Progenitor cell of endocrine pancreas (in vitro differentiated cells): ENCODE measurements at regions not wholly inside any gene's neighbourhood (a gene's known extent, or its start where the extent isn't known, plus 50 kb on each side); places are given as distances from the start of the nearest gene placed in this dataset.
A peak's percentile ranks its signal among the peaks of the same experiment; 100 is the strongest.

ENCODE experiments used
- DNase-seq: peaks from one replicate; pipeline ENCODE4 v3.0.0; 2021; ENCODE audit warnings: low spot score; ENCODE audit not compliant: unreplicated experiment
- H3K27ac Mint-ChIP-seq: 2 replicates; pipeline ENCODE4 v1.8.0; 2021; ENCODE audit warnings: mild to moderate bottlenecking, moderate library complexity, mixed read lengths
- H3K27me3 Mint-ChIP-seq: 2 replicates; pipeline ENCODE4 v1.8.0; 2021; ENCODE audit warnings: mixed read lengths
- H3K36me3 Mint-ChIP-seq: 2 replicates; pipeline ENCODE4 v1.8.0; 2022; ENCODE audit warnings: mixed read lengths; ENCODE audit not compliant: insufficient read depth
- H3K4me1 Mint-ChIP-seq: 2 replicates; pipeline ENCODE4 v1.8.0; 2021; ENCODE audit warnings: low read depth, mixed read lengths
- H3K4me3 Mint-ChIP-seq: 2 replicates; pipeline ENCODE4 v1.8.0; 2021; ENCODE audit warnings: low read depth, mild to moderate bottlenecking, moderate library complexity, mixed read lengths
- H3K9me3 Mint-ChIP-seq: 2 replicates; pipeline ENCODE4 v1.8.0; 2021; ENCODE audit warnings: low read depth, mixed read lengths
- CTCF ChIP-seq: fragments of 200-600 bp; sonication (generic); IDR thresholded peaks from one replicate; pipeline ENCODE4 v1.5.0; 2021; ENCODE audit warnings: antibody characterized with exemption, mild to moderate bottlenecking; ENCODE audit not compliant: unreplicated experiment

GRCh38 chr20:57840504-57841296 is 130.9 kb upstream of the PMEPA1 start:
- no peaks in the 10 kb centered on the region for H3K9me3 Mint-ChIP-seq
- no peak for TF ChIP-seq CTCF
- no peaks in the 10 kb centered on the region for H3K36me3 Mint-ChIP-seq
- H3K27me3 Mint-ChIP-seq = peaks cover 18% of the 10 kb centered on the region
- DNase-seq = no peak
- no peak overlapping the region for H3K27ac Mint-ChIP-seq
- peaks cover 2% of the 10 kb centered on the region for H3K4me1 Mint-ChIP-seq
- no peak overlapping the region for H3K4me3 Mint-ChIP-seq

DNA sequence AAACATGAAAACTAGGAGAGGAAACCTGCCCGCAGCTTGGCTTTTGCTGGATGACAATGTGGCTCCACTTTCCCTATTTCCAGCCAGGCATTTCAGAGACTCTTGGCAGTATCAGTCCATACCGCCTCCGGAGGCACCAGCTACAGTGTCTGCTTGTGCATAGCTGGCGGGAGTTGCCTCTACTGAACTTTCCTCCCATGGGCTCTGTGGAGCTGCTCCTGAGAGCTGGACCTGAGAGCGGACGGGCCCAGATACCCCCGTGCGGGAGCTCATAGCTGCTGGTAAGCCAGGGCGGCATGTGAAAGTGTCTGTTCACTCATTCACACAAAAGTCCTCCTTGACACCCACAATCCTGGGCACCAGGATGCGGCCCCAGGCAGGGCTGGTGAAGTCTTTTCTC is 130.3 kb upstream of the PMEPA1 start:
- Mint-ChIP-seq H3K4me1 (peaks cover 2% of the 10 kb centered on the region), H3K4me3 (no peak overlapping the region)
- TF ChIP-seq CTCF = no peak

GRCh38 chr20:57838670-57839151 is 128.9 kb upstream of the PMEPA1 start:
- DNase-seq = no peak
- no peak overlapping the region for H3K4me3 Mint-ChIP-seq
- H3K36me3 Mint-ChIP-seq = no peaks in the 10 kb centered on the region
- no peak for TF ChIP-seq CTCF
- H3K27ac Mint-ChIP-seq = peak overlapping the region; percentile 41
- H3K9me3 Mint-ChIP-seq = no peaks in the 10 kb centered on the region
- H3K27me3 Mint-ChIP-seq = peaks cover 24% of the 10 kb centered on the region
- H3K4me1 Mint-ChIP-seq = peaks cover 2% of the 10 kb centered on the region

More for the DNA sequence above, 130.3 kb upstream of the PMEPA1 start:
- DNase-seq = no peak
- H3K27me3 Mint-ChIP-seq = peaks cover 19% of the 10 kb centered on the region
- H3K9me3 Mint-ChIP-seq = no peaks in the 10 kb centered on the region
- H3K36me3 Mint-ChIP-seq = no peaks in the 10 kb centered on the region
- no peak overlapping the region for H3K27ac Mint-ChIP-seq

- H3K4me3 Mint-ChIP-seq = no peak overlapping the region
- H3K27ac Mint-ChIP-seq = peak overlapping the region; percentile 13
- no peak for TF ChIP-seq CTCF
- H3K4me1 Mint-ChIP-seq = peaks cover 2% of the 10 kb centered on the region
- no peak for DNase-seq
- no peaks in the 10 kb centered on the region for H3K36me3 Mint-ChIP-seq
- H3K9me3 Mint-ChIP-seq = no peaks in the 10 kb centered on the region
- H3K27me3 Mint-ChIP-seq = peaks cover 24% of the 10 kb centered on the region
Observed at GRCh38 chr20:57837208-57838035, 127.6 kb upstream of the PMEPA1 start.

DNA sequence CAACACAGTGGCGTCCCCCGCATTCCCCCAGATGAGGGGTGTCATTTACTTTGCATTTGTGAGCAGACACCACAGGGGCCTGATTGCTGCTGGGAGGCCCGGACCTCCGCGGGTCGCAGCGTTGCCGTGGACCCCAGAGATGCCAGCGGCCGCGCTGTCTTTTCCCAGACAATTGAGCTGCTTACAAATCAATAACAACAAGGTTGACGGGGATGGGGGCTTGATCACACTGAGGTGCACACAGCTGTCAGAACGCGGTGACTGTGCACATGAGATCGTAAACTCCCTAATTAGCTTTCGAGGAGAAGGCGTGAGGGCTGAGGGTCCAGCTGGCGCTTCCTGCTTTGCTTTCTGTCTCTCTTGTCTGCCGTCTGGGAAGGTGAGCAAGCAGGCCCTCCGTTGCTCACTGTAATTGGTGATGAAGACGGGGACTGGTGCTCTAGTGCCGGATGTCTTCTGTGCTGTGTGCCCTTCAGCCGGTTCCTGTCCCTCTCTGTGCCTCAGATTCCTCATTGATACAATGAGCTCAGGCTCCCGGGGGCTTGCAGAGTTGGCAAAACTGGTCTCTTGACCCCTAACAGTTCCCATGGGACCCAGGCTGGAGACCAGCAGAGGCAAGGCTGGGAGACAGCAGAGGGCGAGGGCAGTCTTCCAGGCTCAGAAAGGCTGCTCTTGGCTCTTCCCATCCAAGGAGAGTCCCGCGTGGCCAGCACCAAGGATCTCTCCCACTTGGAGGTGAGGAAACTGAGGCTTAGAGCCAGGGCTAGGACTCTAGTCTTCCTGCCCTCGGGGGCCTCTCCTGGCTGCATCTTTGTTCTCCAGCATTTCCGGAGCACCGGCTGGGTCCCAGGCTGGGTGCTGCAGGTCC is 126.0 kb upstream of the PMEPA1 start:
- no peaks in the 10 kb centered on the region for H3K9me3 Mint-ChIP-seq
- H3K27me3 Mint-ChIP-seq = peaks cover 26% of the 10 kb centered on the region
- peaks cover 2% of the 10 kb centered on the region for H3K4me1 Mint-ChIP-seq
- H3K4me3 Mint-ChIP-seq = no peak overlapping the region
- no peak for TF ChIP-seq CTCF
- peak overlapping the region; percentile 33 for H3K27ac Mint-ChIP-seq
- H3K36me3 Mint-ChIP-seq = no peaks in the 10 kb centered on the region
- DNase-seq = no peak
